ENCODE measurements at regions not wholly inside any gene's neighbourhood (a gene's known extent, or its start where the extent isn't known, plus 50 kb on each side); places are given as distances from the start of the nearest gene placed in this dataset.

DNA sequence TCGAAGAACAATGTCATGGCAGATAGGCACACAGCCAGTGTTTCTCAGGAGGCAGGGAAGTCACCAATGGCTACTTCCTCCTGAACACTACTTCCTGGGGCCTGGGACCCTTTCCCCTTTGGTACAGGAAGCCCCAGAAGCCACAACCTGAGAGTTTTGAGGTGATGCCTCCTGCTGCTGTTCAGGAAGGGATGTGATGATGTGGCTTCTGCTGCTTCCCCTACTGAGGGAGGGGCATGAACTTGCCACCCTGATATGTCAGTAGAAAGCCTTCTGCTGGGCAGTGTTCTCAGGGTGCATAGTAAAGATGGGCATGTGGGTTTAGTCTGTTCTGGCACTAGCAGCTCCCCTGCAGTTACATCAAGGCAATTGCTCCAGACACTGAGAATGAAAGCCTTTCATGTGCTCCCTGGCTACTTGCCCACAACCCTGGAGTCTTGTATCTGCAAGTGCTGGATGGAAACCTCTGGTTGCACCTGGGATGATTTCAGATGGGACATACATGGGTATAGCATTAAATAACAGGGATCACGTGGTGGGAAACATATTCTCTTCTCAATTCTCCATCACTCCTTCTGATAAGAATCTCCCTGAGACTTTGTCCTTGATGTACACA lies 69.3 kb downstream of the ADRA2A start:
- no peak for ATAC-seq
- no peaks in the 10 kb centered on the region for H3K36me3 ChIP-seq (ENCODE audit: control insufficient read depth in 2 of 3, insufficient read depth in 3 of 3, low read length in 3 of 3)
- DNase-seq = peak in 3 of 9 donors; percentile 2 to 11 (median 3)
- POLR2A ChIA-PET = no interaction called here
- no peaks in the 10 kb centered on the region for H3K27me3 ChIP-seq (ENCODE audit: control insufficient read depth in 2 of 2, insufficient read depth in 2 of 2, low read length in 2 of 2)
- H3K4me1 ChIP-seq (ENCODE audit: control insufficient read depth in 2 of 2, insufficient read depth in 2 of 2, low read length in 2 of 2) = peaks cover 0 to 7% of the 10 kb centered on the region in 2 donors
- Mint-ChIP-seq H3K4me1 (peaks cover 4 to 18% (median 12%) of the 10 kb centered on the region in 7 donors), H3K36me3 (no peaks in the 10 kb centered on the region), H3K4me3 (peak overlapping the region in 4 of 10 donors; percentile 12 to 33 (median 18)), H3K27me3 (peaks cover 3 to 25% (median 15%) of the 10 kb centered on the region in 5 donors), H3K27ac (no peak overlapping the region), H3K9me3 (peaks cover 0 to 2% (median 0%) of the 10 kb centered on the region in 11 donors)
- intact Hi-C loops (cut with micrococcal nuclease) = no loop called here
- H3K27ac ChIP-seq (ENCODE audit: low read depth, low read length) = no peak overlapping the region
- H3K9me3 ChIP-seq (ENCODE audit: control insufficient read depth in 2 of 3, low read length in 3 of 3) = no peaks in the 10 kb centered on the region
- H3K4me3 ChIP-seq (ENCODE audit: low read length) = no peak overlapping the region
- CTCF ChIA-PET = no interaction called here

DNA sequence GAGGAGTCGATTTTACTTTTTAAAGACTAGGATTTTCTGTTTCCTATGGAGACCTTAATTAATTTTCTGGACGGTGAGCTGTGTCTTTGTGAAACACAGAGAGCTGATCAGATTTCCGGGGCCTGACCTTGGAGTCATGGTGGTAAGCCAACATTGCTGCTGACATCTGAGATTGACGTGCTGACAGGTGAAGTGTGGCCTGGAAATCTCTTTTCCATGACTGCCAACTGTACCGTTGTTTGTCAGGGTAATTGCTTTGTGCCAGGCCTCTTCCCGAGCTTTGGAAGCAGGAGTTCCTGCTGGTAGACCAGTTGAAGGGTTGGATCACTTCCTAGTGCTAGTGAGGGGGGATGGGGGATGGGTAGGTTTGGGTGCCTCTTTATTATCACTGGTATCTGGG lies 71.2 kb downstream of the ADRA2A start:
- Mint-ChIP-seq H3K4me3 (no peak overlapping the region), H3K4me1 (peaks cover 4 to 18% (median 12%) of the 10 kb centered on the region in 7 donors), H3K9me3 (peaks cover 0 to 2% (median 0%) of the 10 kb centered on the region in 11 donors), H3K27me3 (peaks cover 4 to 20% (median 16%) of the 10 kb centered on the region in 5 donors), H3K27ac (no peak overlapping the region), H3K36me3 (no peaks in the 10 kb centered on the region)
- DNase-seq (no peak), ATAC-seq (no peak)
- Histone ChIP-seq H3K9me3 (ENCODE audit: control insufficient read depth in 2 of 3, low read length in 3 of 3) (no peaks in the 10 kb centered on the region), H3K4me3 (ENCODE audit: low read length) (no peak overlapping the region), H3K27me3 (ENCODE audit: control insufficient read depth in 2 of 2, insufficient read depth in 2 of 2, low read length in 2 of 2) (no peaks in the 10 kb centered on the region), H3K27ac (ENCODE audit: low read depth, low read length) (no peak overlapping the region), H3K36me3 (ENCODE audit: control insufficient read depth in 2 of 3, insufficient read depth in 3 of 3, low read length in 3 of 3) (no peaks in the 10 kb centered on the region), H3K4me1 (ENCODE audit: control insufficient read depth in 2 of 2, insufficient read depth in 2 of 2, low read length in 2 of 2) (peaks cover 0 to 7% of the 10 kb centered on the region in 2 donors)
- ChIA-PET POLR2A (no interaction called here), CTCF (no interaction called here)
- intact Hi-C loops (cut with micrococcal nuclease) = no loop called here

DNA sequence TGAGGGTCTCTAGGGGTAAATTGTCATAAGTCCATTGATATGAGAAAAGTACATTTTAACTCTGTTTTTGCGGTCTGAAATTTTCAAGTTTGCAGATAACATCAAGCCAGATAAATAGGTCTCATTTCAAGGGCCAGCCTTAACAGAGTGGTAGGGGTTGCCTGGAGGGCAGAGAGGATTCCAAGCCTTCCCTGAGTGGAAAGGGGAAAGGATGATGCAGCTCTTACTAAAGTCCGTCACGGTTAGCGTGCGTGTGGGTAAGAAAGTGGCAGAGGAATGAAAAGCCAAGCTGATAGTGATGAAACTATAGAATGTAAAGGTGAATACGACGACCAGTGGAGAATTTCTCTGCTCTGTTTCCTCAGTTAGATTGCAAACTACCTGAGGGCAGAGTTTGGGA lies 71.6 kb downstream of the ADRA2A start:
- no peak overlapping the region for H3K27ac Mint-ChIP-seq
- intact Hi-C loops (cut with micrococcal nuclease) = no loop called here
- peaks cover 4 to 17% (median 16%) of the 10 kb centered on the region in 5 donors for H3K27me3 Mint-ChIP-seq
- H3K4me3 Mint-ChIP-seq = no peak overlapping the region
- no peaks in the 10 kb centered on the region for H3K36me3 Mint-ChIP-seq
- peaks cover 0 to 3% (median 0%) of the 10 kb centered on the region in 11 donors for H3K9me3 Mint-ChIP-seq
- Histone ChIP-seq H3K36me3 (ENCODE audit: control insufficient read depth in 2 of 3, insufficient read depth in 3 of 3, low read length in 3 of 3) (no peaks in the 10 kb centered on the region), H3K9me3 (ENCODE audit: control insufficient read depth in 2 of 3, low read length in 3 of 3) (no peaks in the 10 kb centered on the region), H3K27ac (ENCODE audit: low read depth, low read length) (no peak overlapping the region), H3K27me3 (ENCODE audit: control insufficient read depth in 2 of 2, insufficient read depth in 2 of 2, low read length in 2 of 2) (no peaks in the 10 kb centered on the region), H3K4me1 (ENCODE audit: control insufficient read depth in 2 of 2, insufficient read depth in 2 of 2, low read length in 2 of 2) (peaks cover 0 to 7% of the 10 kb centered on the region in 2 donors), H3K4me3 (ENCODE audit: low read length) (no peak overlapping the region)
- ATAC-seq (no peak), DNase-seq (no peak)
- CTCF ChIA-PET = no interaction called here
- peaks cover 4 to 18% (median 12%) of the 10 kb centered on the region in 7 donors for H3K4me1 Mint-ChIP-seq
- POLR2A ChIA-PET = no interaction called here

GRCh38 chr10:111150691-111151090 lies 73.9 kb downstream of the ADRA2A start:
- H3K9me3 Mint-ChIP-seq = peaks cover 0 to 4% (median 0%) of the 10 kb centered on the region in 11 donors
- H3K4me1 Mint-ChIP-seq = peaks cover 4 to 17% (median 12%) of the 10 kb centered on the region in 7 donors
- intact Hi-C loops (cut with micrococcal nuclease) = no loop called here
- H3K36me3 ChIP-seq (ENCODE audit: control insufficient read depth in 2 of 3, insufficient read depth in 3 of 3, low read length in 3 of 3) = no peaks in the 10 kb centered on the region
- ATAC-seq (no peak), DNase-seq (no peak)
- H3K9me3 ChIP-seq (ENCODE audit: control insufficient read depth in 2 of 3, low read length in 3 of 3) = no peaks in the 10 kb centered on the region
- CTCF ChIA-PET = no interaction called here
- H3K27ac ChIP-seq (ENCODE audit: low read depth, low read length) = no peak overlapping the region
- peaks cover 0 to 6% of the 10 kb centered on the region in 2 donors for H3K27me3 ChIP-seq (ENCODE audit: control insufficient read depth in 2 of 2, insufficient read depth in 2 of 2, low read length in 2 of 2)
- H3K27me3 Mint-ChIP-seq = peaks cover 0 to 26% (median 23%) of the 10 kb centered on the region in 5 donors
- H3K4me3 Mint-ChIP-seq = no peak overlapping the region
- H3K36me3 Mint-ChIP-seq = no peaks in the 10 kb centered on the region
- POLR2A ChIA-PET = no interaction called here
- H3K27ac Mint-ChIP-seq = no peak overlapping the region
- H3K4me3 ChIP-seq (ENCODE audit: low read length) = no peak overlapping the region
- H3K4me1 ChIP-seq (ENCODE audit: control insufficient read depth in 2 of 2, insufficient read depth in 2 of 2, low read length in 2 of 2) = peaks cover 0 to 7% of the 10 kb centered on the region in 2 donors

- ATAC-seq (no peak), DNase-seq (no peak)
- H3K36me3 ChIP-seq (ENCODE audit: control insufficient read depth in 2 of 3, insufficient read depth in 3 of 3, low read length in 3 of 3) = no peaks in the 10 kb centered on the region
- Mint-ChIP-seq H3K4me3 (no peak overlapping the region), H3K4me1 (peaks cover 0 to 6% (median 2%) of the 10 kb centered on the region in 7 donors), H3K27ac (peak overlapping the region in 1 of 9 donors; percentile 35), H3K36me3 (no peaks in the 10 kb centered on the region), H3K9me3 (peaks cover 0 to 4% (median 0%) of the 10 kb centered on the region in 11 donors), H3K27me3 (peaks cover 7 to 33% (median 31%) of the 10 kb centered on the region in 5 donors)
- ChIA-PET POLR2A (no interaction called here), CTCF (no interaction called here)
- peaks cover 0 to 7% of the 10 kb centered on the region in 2 donors for H3K27me3 ChIP-seq (ENCODE audit: control insufficient read depth in 2 of 2, insufficient read depth in 2 of 2, low read length in 2 of 2)
- no peaks in the 10 kb centered on the region for H3K9me3 ChIP-seq (ENCODE audit: control insufficient read depth in 2 of 3, low read length in 3 of 3)
- H3K4me1 ChIP-seq (ENCODE audit: control insufficient read depth in 2 of 2, insufficient read depth in 2 of 2, low read length in 2 of 2) = no peaks in the 10 kb centered on the region
- H3K27ac ChIP-seq (ENCODE audit: low read depth, low read length) = no peak overlapping the region
- intact Hi-C loops (cut with micrococcal nuclease) = no loop called here
- no peak overlapping the region for H3K4me3 ChIP-seq (ENCODE audit: low read length)
These were observed 74.9 kb downstream of the ADRA2A start for GRCh38 chr10:111151595-111152307.

GRCh38 chr10:111156754-111157153 lies 79.9 kb downstream of the ADRA2A start:
- H3K27me3 ChIP-seq (ENCODE audit: control insufficient read depth in 2 of 2, insufficient read depth in 2 of 2, low read length in 2 of 2) = peaks cover 0 to 7% of the 10 kb centered on the region in 2 donors
- Mint-ChIP-seq H3K4me3 (no peak overlapping the region), H3K36me3 (no peaks in the 10 kb centered on the region), H3K4me1 (no peaks in the 10 kb centered on the region), H3K27ac (peak overlapping the region in 1 of 9 donors; percentile 5), H3K27me3 (peaks cover 14 to 48% (median 39%) of the 10 kb centered on the region in 5 donors), H3K9me3 (peaks cover 0 to 4% (median 0%) of the 10 kb centered on the region in 11 donors)
- POLR2A ChIA-PET = no interaction called here
- H3K4me1 ChIP-seq (ENCODE audit: control insufficient read depth in 2 of 2, insufficient read depth in 2 of 2, low read length in 2 of 2) = no peaks in the 10 kb centered on the region
- ATAC-seq (no peak), DNase-seq (no peak)
- no peaks in the 10 kb centered on the region for H3K9me3 ChIP-seq (ENCODE audit: control insufficient read depth in 2 of 3, low read length in 3 of 3)
- CTCF ChIA-PET = no interaction called here
- intact Hi-C loops (cut with micrococcal nuclease) = no loop called here
- no peak overlapping the region for H3K4me3 ChIP-seq (ENCODE audit: low read length)
- H3K27ac ChIP-seq (ENCODE audit: low read depth, low read length) = no peak overlapping the region
- no peaks in the 10 kb centered on the region for H3K36me3 ChIP-seq (ENCODE audit: control insufficient read depth in 2 of 3, insufficient read depth in 3 of 3, low read length in 3 of 3)

All from naive thymus-derived CD4-positive, alpha-beta T cell (primary cell).